Stomach (tissue), 8 donors: ENCODE measurements at regions not wholly inside any gene's neighbourhood (a gene's known extent, or its start where the extent isn't known, plus 50 kb on each side); places are given as distances from the start of the nearest gene placed in this dataset.

ENCODE experiments used
- DNase-seq, 2 donors: peaks; one replicate each; pipeline versions ENCODE4 v3.0.0 to v3.0.0-alpha.2; 2013 to 2019
- H3K27ac ChIP-seq, 5 donors: fragments of 200-600 bp in 4 of 5; sonication (generic) in 4 of 5; one replicate each; pipeline ENCODE4 v1.5.1; 2013 to 2019; ENCODE audit warnings: mild to moderate bottlenecking in 1 of 5, moderate library complexity in 1 of 5
- H3K27me3 ChIP-seq, 3 donors: fragments of 200-600 bp; sonication (generic); one replicate each; pipeline ENCODE4 v1.5.1; 2017 to 2019; ENCODE audit warnings: mixed run types in 1 of 3
- H3K36me3 ChIP-seq, 4 donors: fragments of 200-600 bp; sonication (generic); 1 replicate in 3 of 4; 2 replicates in 1 of 4; pipeline ENCODE4 v1.5.1; 2016 to 2019
- H3K4me1 ChIP-seq, 4 donors: fragments of 200-600 bp; sonication (generic); one replicate each; pipeline ENCODE4 v1.5.1; 2016 to 2019
- H3K4me3 ChIP-seq, 4 donors: fragments of 200-600 bp; sonication (generic) in 3 of 4; one replicate each; pipeline ENCODE4 v1.5.1; 2016 to 2019; ENCODE audit warnings: mild to moderate bottlenecking in 1 of 4
- H3K9me3 ChIP-seq, 4 donors: fragments of 200-600 bp; sonication (generic); one replicate each; pipeline ENCODE4 v1.5.1; 2016 to 2019
- CTCF ChIP-seq, 7 experiments: fragments of 450-650 bp in 4 of 7; fragments of 200-600 bp in 3 of 7; sonication (generic) in 3 of 7; IDR thresholded peaks; one replicate each; pipeline ENCODE4 v1.5.1; 2016 to 2019; ENCODE audit warnings: antibody characterized with exemption in 7 of 7, control low read depth in 2 of 7, mild to moderate bottlenecking in 1 of 7
- EP300 ChIP-seq: sonication (generic); formaldehyde crosslinking; IDR thresholded peaks from one replicate; pipeline ENCODE4 v1.6.1; 2017; ENCODE audit warnings: antibody characterized with exemption
- POLR2A ChIP-seq, 4 donors: fragments of 450-650 bp; IDR thresholded peaks; one replicate each; pipeline ENCODE4 v1.6.1; 2016; ENCODE audit warnings: antibody characterized with exemption in 4 of 4, control low read depth in 2 of 4, mild to moderate bottlenecking in 1 of 4, moderate library complexity in 1 of 4
- POLR2AphosphoS5 ChIP-seq, 3 donors: sonication (generic); formaldehyde crosslinking; IDR thresholded peaks; one replicate each; pipeline ENCODE4 v1.6.1; 2016; ENCODE audit warnings: antibody characterized with exemption in 3 of 3
- WGBS, 5 donors: extraction: QIAGEN DNeasy Blood & Tissue Kit in 3 of 5; methylation state at CpG; one replicate each; pipeline versions ENCODE4 v1.1.5 to v1.1.7; 2013 to 2018; 5-methylcytosine and 5-hydroxymethylcytosine counted together
- intact Hi-C: fragments of 100-400 bp; cut with DNase I; formaldehyde crosslinking; loops from one replicate; pipeline ENCODE4 v1.15.1; 2023; ENCODE audit warnings: low total_unique reads
- donor health status: healthy with polysubstance abuse.
- donor health status: Bipolar disorder and iron deficiency.
- donor health status: healthy.

- Histone ChIP-seq H3K27ac (no peak overlapping the region), H3K9me3 (peaks cover 0 to 4% (median 0%) of the 10 kb centered on the region in 4 donors), H3K27me3 (peaks cover 0 to 45% (median 0%) of the 10 kb centered on the region in 3 donors), H3K4me1 (no peaks in the 10 kb centered on the region), H3K4me3 (no peak overlapping the region), H3K36me3 (no peaks in the 10 kb centered on the region)
- TF ChIP-seq EP300 (no peak), CTCF (IDR thresholded peaks at IDR 0.05) (no peak), POLR2A (IDR thresholded peaks at IDR 0.05) (no peak)
- intact Hi-C loops: no loop called here
- DNase-seq: no peak
Measured at GRCh38 chr1:30572192-30572591, 151.2 kb downstream of the MATN1 start.

- 48 to 63% (median 54%) methylated on average over 4 of the region's 4 CpGs for WGBS, 5 donors
- H3K27ac ChIP-seq: no peak overlapping the region
Measured at GRCh38 chr1:30571380-30571779, 152.0 kb downstream of the MATN1 start.

GRCh38 chr1:30569384-30569783, 154.0 kb downstream of the MATN1 start:
- Histone ChIP-seq H3K36me3 (no peaks in the 10 kb centered on the region), H3K4me3 (no peak overlapping the region), H3K27me3 (peaks cover 0 to 42% (median 0%) of the 10 kb centered on the region in 3 donors), H3K9me3 (peaks cover 0 to 13% (median 0%) of the 10 kb centered on the region in 4 donors), H3K4me1 (no peaks in the 10 kb centered on the region), H3K27ac (no peak overlapping the region)
- TF ChIP-seq CTCF (IDR thresholded peaks at IDR 0.05) (no peak), POLR2A (IDR thresholded peaks at IDR 0.05) (no peak), POLR2AphosphoS5 (IDR thresholded peaks at IDR 0.05) (no peak), EP300 (no peak)
- 64 to 78% (median 68%) methylated on average over 3 of the region's 3 CpGs for WGBS, 5 donors
- intact Hi-C loops: no loop called here
- no peak for DNase-seq

More at GRCh38 chr1:30571380-30571779, 152.0 kb downstream of the MATN1 start:
- intact Hi-C loops: no loop called here
- no peak for TF ChIP-seq POLR2AphosphoS5 (IDR thresholded peaks at IDR 0.05)
- no peak for TF ChIP-seq CTCF (IDR thresholded peaks at IDR 0.05)
- no peak for TF ChIP-seq EP300
- no peak for TF ChIP-seq POLR2A (IDR thresholded peaks at IDR 0.05)
- Histone ChIP-seq H3K4me1 (no peaks in the 10 kb centered on the region), H3K4me3 (no peak overlapping the region), H3K9me3 (peaks cover 0 to 6% (median 0%) of the 10 kb centered on the region in 4 donors), H3K36me3 (no peaks in the 10 kb centered on the region), H3K27me3 (peaks cover 0 to 42% (median 0%) of the 10 kb centered on the region in 3 donors)
- no peak for DNase-seq

- Histone ChIP-seq H3K36me3 (no peaks in the 10 kb centered on the region), H3K27ac (no peak overlapping the region), H3K4me3 (no peak overlapping the region), H3K27me3 (no peaks in the 10 kb centered on the region), H3K4me1 (no peaks in the 10 kb centered on the region), H3K9me3 (peaks cover 0 to 55% (median 53%) of the 10 kb centered on the region in 4 donors)
- intact Hi-C loops: no loop called here
- TF ChIP-seq POLR2A (IDR thresholded peaks at IDR 0.05) (no peak), POLR2AphosphoS5 (IDR thresholded peaks at IDR 0.05) (no peak), EP300 (no peak), CTCF (IDR thresholded peaks at IDR 0.05) (no peak)
- no peak for DNase-seq
Measured at GRCh38 chr1:30562559-30562958, 160.8 kb downstream of the MATN1 start.
